T47D (cell line): ENCODE measurements at regions not wholly inside any gene's neighbourhood (a gene's known extent, or its start where the extent isn't known, plus 50 kb on each side); places are given as distances from the start of the nearest gene placed in this dataset.

Experiments used
- DNase-seq, 2 experiments: peaks; one replicate each; pipeline versions ENCODE4 v3.0.0 to v3.0.0-alpha.2; 2011 to 2012; ENCODE audit warnings: low read depth in 1 of 2, low spot score in 1 of 2
- JUND ChIP-seq: IDR thresholded peaks from 2 replicates; pipeline ENCODE4 v1.6.1; 2012; ENCODE audit warnings: low read depth
- in situ Hi-C: cut with HindIII; loops from 2 replicates; pipeline ENCODE4 v1.10.0; 2016; ENCODE audit warnings: low sequenced_read_pairs, low pct_unique_long_range_greater_than_20kb

DNA sequence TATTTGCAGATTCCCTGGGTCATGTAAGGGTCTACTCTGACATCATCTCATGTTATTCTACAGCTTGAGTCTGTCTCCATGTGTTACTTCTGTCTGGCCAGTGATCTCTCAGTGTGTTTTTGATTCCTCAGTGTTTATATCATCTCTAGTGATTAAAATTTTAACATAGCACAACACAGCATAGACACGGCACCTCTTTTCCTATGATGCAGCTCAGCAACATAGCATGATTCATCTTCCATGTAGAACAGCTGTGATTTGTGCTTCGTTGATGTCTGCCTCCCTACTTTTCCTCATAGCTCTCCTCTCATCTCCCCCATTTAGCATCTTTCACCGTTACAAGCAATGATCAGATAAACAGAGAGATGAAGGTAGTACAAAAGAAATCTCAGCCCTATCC lies 163.9 kb upstream of the DPT start:
- no peak for TF ChIP-seq JUND
- DNase-seq = no peak
- in situ Hi-C loops = no loop called here

GRCh38 chr1:168893359-168893801 lies 164.4 kb upstream of the DPT start:
- in situ Hi-C loops = no loop called here
- no peak for TF ChIP-seq JUND
- no peak for DNase-seq

DNA sequence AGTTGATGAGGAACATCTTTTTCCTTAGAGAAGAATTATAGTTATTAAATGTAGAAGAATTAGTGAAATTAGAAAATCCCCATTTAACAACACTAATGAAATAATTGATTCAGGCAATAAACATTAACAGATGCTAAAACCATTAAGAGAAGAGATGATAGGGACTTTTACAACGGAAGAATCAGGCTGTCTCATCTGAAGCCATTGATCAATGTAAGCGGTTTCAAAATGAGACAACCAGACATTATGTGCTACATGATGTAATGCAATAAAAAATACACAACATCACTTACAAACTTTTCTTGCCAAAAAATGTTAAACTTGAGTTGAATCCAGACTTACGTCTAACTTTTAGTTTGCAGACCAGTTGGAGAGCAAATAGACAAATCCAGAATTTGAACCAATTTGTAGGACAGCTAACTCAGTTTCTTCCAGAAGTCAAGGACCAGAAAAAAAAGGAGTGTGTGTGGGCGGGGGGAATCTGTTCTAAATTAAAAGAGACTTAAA lies 165.4 kb upstream of the DPT start:
- TF ChIP-seq JUND = no peak
- in situ Hi-C loops = no loop called here
- DNase-seq = no peak

GRCh38 chr1:168897249-168897648 lies 168.2 kb upstream of the DPT start:
- TF ChIP-seq JUND = no peak
- in situ Hi-C loops = no loop called here
- DNase-seq = no peak

- in situ Hi-C loops = no loop called here
- no peak for DNase-seq
- TF ChIP-seq JUND = no peak
These were observed 174.3 kb upstream of the DPT start for GRCh38 chr1:168903237-168903830.

DNA sequence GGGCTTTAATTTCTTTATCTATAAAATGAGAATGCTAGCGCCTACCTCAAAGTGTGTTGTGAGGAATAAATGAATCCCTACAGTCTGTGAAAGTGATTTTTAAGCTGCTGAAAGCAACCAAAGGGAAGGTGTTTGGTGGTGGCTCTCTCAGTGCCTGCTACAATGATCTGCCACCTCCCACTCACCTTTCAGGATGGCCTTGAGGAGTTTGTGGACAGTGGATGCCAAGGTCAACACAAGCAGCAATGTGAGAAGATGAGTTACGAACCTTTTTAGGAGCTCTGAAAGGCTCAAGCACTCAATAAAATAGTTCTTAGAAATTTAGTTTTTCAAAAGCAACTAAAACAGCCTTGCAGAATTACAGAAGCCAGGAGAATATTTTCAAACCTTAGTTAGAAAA lies 176.6 kb upstream of the DPT start:
- TF ChIP-seq JUND = no peak
- in situ Hi-C loops = no loop called here
- DNase-seq = peak in 1 of 2 experiments; percentile 54

- TF ChIP-seq JUND = no peak
- in situ Hi-C loops = no loop called here
- DNase-seq = peak in 1 of 2 experiments; percentile 25
These were observed 177.4 kb upstream of the DPT start for GRCh38 chr1:168906367-168906766.

GRCh38 chr1:168907053-168907452 lies 178.0 kb upstream of the DPT start:
- DNase-seq = peak; percentile 18 to 95
- TF ChIP-seq JUND = peak; percentile 74
- in situ Hi-C loops = no loop called here

DNA sequence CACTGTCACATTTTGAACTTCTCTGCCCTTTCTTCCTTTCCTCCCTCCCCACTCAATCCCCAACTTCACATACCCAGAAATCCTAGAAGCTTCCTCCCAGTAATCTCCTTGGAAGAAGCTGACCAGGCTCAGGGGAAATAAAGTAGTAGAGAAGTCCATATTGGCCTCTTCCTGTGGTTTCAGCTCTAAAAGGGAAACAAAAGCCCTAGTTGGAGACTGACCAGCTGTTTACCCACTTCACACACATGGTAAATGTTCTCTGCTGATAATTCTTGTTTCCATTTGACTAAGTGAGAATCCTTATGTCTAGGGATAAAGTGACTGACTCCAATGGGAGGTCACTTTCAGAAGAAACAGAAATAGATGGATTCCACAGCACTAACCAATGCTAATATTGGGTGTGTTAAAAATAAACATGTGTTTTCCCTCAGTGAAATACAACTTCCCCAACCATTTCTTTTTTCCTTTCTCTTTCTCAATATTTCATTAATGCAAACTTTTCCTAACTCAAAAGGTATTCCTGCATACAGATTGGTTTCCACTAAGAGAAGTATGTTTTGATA lies 178.9 kb upstream of the DPT start:
- in situ Hi-C loops = no loop called here
- peak in 1 of 2 experiments; percentile 28 for DNase-seq
- no peak for TF ChIP-seq JUND

DNA sequence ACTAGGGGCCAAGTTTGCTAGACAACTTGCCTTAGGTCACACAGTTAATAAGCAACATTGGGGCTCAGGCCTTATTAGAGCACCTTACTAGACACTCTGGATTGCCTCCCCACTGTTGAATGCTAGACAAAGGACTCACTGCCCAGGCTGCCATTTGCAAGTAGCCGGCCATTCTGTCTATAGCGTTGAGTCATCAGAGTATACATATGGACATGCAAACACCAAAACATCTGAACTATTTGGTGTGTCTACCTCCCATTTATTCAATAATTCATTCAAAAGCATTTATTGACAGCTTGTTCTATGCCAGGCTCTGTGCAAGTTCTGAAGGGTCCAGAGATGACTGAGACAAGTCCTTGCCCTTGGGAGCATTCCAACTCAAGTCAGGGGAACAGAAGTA lies 181.4 kb upstream of the DPT start:
- no peak for DNase-seq
- no peak for TF ChIP-seq JUND
- in situ Hi-C loops = no loop called here

GRCh38 chr1:168911370-168911769 lies 182.4 kb upstream of the DPT start:
- in situ Hi-C loops = no loop called here
- DNase-seq = no peak
- no peak for TF ChIP-seq JUND

DNA sequence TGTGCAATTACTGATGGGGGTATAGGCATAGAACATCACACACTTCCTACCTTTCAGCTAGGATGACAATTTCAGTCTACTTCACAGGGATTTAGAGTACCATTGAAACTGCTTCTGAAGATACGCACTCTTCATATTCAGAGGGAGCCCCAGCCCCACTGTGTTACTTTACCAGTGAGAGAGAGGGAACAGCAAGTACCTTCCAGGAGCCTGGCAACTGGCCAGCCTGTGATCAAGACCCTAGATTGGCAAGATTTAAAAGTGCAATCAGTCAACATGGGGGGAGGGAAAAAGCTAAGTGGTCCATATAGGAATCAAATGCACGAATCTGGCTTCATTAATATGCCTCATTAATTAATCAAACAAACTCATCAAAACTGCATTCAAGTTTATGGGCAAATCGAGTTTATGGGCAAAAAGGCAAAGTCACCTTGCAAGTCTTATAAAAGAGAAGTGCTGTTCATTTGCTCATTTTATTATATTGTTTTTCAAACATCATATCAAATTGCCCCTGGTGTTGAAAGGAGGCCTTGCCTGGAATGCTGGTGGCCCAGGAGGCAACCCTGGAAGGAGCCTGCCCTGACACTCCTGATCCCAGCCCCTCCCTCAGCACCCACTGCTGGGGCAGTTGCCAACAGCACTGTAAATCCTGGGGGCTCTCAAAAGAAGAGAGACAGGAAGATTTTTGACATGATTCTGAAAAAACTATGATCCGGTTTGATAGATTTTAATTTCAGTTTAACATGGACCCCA lies 184.9 kb upstream of the DPT start:
- no peak for TF ChIP-seq JUND
- no peak for DNase-seq
- in situ Hi-C loops = no loop called here

- in situ Hi-C loops = no loop called here
- no peak for TF ChIP-seq JUND
- DNase-seq = no peak
These were observed 188.3 kb upstream of the DPT start for GRCh38 chr1:168917309-168917708.
